H1 (cell line): ENCODE measurements at regions not wholly inside any gene's neighbourhood (a gene's known extent, or its start where the extent isn't known, plus 50 kb on each side); places are given as distances from the start of the nearest gene placed in this dataset.

ENCODE experiments used
- BCL11A ChIP-seq, 2 experiments: IDR thresholded peaks; one replicate each; pipeline ENCODE4 v1.6.1; 2011; ENCODE audit warnings: low read depth in 2 of 2, low read length in 2 of 2, mild to moderate bottlenecking in 2 of 2
- TF ChIP-seq, protein P1 (sequence below): IDR thresholded peaks from 2 replicates; pipeline ENCODE4 v1.6.1; 2012; ENCODE audit warnings: low read length, inconsistent platforms

DNA sequence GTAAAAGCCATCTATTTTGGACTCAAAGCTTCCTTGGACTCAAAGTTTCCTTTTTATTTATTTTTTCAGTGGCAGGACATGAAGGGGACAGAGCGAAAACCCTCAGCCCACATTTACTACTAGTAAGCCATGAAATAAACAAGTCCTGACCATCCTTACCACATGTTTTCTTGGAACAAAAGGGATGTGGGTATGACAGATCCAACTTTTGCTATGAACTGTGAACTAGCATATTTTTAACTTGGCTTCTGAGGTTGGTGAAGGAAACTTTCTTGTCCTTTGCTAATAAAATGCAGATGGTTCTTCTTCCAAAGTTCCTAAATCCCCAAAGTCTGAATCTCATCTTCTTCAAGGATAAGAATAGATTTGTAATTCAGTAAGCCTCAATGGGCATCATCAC lies 122.7 kb upstream of the TNC start (continued):
- TF ChIP-seq, protein P1, sequence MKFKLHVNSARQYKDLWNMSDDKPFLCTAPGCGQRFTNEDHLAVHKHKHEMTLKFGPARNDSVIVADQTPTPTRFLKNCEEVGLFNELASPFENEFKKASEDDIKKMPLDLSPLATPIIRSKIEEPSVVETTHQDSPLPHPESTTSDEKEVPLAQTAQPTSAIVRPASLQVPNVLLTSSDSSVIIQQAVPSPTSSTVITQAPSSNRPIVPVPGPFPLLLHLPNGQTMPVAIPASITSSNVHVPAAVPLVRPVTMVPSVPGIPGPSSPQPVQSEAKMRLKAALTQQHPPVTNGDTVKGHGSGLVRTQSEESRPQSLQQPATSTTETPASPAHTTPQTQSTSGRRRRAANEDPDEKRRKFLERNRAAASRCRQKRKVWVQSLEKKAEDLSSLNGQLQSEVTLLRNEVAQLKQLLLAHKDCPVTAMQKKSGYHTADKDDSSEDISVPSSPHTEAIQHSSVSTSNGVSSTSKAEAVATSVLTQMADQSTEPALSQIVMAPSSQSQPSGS = no peak
- TF ChIP-seq BCL11A (IDR thresholded peaks at IDR 0.05; ENCODE audit: low read depth in 2 of 2, low read length in 2 of 2) = no peak
